T-helper 17 cell (primary cell): ENCODE measurements at regions not wholly inside any gene's neighbourhood (a gene's known extent, or its start where the extent isn't known, plus 50 kb on each side); places are given as distances from the start of the nearest gene placed in this dataset.
"Not testable (repeated sequence)": the region's sequence is repeated elsewhere in the genome, so short reads cannot be mapped to it uniquely, and the experiment has no call there.

ENCODE experiments used
- ATAC-seq: fragments of 150-1000 bp; cut with Tn5 transposase; 2 replicates; pipeline ENCODE4 v1.10.0; 2021; ENCODE audit warnings: mild to moderate bottlenecking, moderate library complexity
- DNase-seq, 3 donors: peaks; one replicate each; pipeline versions ENCODE4 v3.0.0 to v3.0.0-alpha.2; 2020 to 2021
- H3K9me3 ChIP-seq: one replicate; pipeline ENCODE4 v1.7.0; 2013; ENCODE audit warnings: low read length, mild to moderate bottlenecking; ENCODE audit not compliant: control insufficient read depth, poor library complexity, severe bottlenecking
- H3K27ac Mint-ChIP-seq: one replicate; pipeline ENCODE4 v1.8.0; 2022; ENCODE audit warnings: mild to moderate bottlenecking, moderate library complexity, mixed read lengths
- H3K27me3 Mint-ChIP-seq: one replicate; pipeline ENCODE4 v1.8.0; 2022; ENCODE audit warnings: mixed read lengths
- H3K36me3 Mint-ChIP-seq: one replicate; pipeline ENCODE4 v1.8.0; 2022; ENCODE audit warnings: low read depth, mixed read lengths
- H3K4me1 Mint-ChIP-seq: one replicate; pipeline ENCODE4 v1.8.0; 2022; ENCODE audit warnings: mild to moderate bottlenecking, mixed read lengths
- H3K4me3 Mint-ChIP-seq: one replicate; pipeline ENCODE4 v1.8.0; 2022; ENCODE audit warnings: mild to moderate bottlenecking, moderate library complexity, mixed read lengths

DNA sequence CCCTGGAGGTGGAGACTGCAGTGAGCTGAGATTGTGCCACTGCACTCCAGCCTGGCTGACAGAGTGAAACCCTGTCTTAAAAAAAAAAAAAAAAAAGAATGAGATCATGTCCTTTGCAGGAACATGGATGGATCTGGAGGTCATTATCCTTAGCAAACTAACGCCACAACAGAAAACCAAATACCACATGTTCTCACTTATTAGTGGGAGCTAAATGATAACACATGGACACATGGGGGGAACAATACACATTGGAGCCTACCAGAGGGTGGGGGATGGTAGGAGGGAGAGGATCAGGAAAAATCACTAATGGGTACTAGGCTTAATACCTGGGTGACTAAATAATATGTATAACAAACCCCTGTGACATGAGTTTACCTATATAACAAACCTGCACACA lies 108.0 kb upstream of the FHL2 start:
- not testable (repeated sequence) for H3K36me3 Mint-ChIP-seq, DNase-seq, H3K4me3 Mint-ChIP-seq, H3K9me3 ChIP-seq, H3K4me1 Mint-ChIP-seq, H3K27ac Mint-ChIP-seq, ATAC-seq
- peaks cover 27% of the 10 kb centered on the region for H3K27me3 Mint-ChIP-seq

DNA sequence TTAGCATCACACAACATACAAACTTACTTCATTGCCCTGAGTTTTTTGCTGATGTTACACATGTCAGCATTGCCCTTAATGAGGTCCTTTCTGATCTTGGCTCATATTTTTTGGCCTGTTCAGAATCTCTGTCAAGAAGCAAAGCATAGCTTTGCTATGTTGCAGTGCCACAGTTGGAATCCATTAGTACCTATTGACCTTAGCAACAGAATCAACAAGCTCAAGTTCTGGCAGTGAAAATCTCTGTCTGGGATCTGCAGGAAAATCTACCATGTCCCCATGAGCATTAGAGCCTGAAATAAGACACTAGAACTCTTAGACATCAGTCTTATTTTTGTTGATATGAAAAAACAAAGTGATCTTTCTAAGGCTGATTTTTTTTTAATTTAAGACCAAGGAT lies 105.6 kb upstream of the FHL2 start:
- H3K27me3 Mint-ChIP-seq, result peaks cover 22% of the 10 kb centered on the region
- peaks cover 2% of the 10 kb centered on the region for H3K36me3 Mint-ChIP-seq

DNA sequence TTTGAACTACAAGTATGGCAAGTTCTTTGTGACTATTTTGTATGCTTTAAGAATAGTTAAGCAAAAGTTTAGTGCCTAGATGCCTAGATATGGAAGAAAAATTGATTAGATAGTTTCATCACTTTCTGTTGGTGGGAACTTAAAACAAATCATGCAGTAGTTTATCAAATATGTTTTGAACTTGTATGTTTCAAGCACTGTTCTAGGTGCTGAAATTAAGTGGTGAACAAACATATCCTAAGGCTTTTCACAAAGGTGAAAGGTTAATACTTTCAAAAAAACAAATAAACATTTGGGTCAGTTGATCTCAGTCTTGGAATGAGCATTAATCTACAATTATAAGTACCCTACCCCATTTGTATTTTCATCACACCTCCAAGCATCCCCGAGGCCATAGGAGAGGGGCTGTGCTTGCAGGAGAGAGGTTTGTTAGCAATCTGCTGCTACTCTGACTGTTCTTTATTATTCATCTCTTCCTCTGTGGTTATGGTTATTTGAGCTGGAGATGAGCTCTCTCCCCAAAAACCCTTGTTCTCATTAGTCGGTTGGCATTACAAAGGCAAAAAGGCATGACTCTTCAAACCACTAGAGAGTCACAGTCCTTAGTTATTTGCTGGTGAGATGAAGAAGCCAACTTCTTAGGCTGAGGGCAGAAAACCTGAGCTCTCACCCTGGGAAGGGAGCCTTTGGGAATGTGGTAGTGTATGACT lies 103.9 kb upstream of the FHL2 start:
- H3K36me3 Mint-ChIP-seq, result peaks cover 2% of the 10 kb centered on the region
- no peaks in the 10 kb centered on the region for H3K9me3 ChIP-seq
- no peak overlapping the region for H3K27ac Mint-ChIP-seq
- ATAC-seq, result no peak
- DNase-seq, result no peak
- no peak overlapping the region for H3K4me3 Mint-ChIP-seq
- no peaks in the 10 kb centered on the region for H3K4me1 Mint-ChIP-seq
- H3K27me3 Mint-ChIP-seq, result peaks cover 38% of the 10 kb centered on the region

More for the DNA sequence above, 105.6 kb upstream of the FHL2 start:
- H3K4me1 Mint-ChIP-seq, result no peaks in the 10 kb centered on the region
- DNase-seq (no peak), ATAC-seq (no peak)
- H3K27ac Mint-ChIP-seq, result no peak overlapping the region
- no peaks in the 10 kb centered on the region for H3K9me3 ChIP-seq
- no peak overlapping the region for H3K4me3 Mint-ChIP-seq

DNA sequence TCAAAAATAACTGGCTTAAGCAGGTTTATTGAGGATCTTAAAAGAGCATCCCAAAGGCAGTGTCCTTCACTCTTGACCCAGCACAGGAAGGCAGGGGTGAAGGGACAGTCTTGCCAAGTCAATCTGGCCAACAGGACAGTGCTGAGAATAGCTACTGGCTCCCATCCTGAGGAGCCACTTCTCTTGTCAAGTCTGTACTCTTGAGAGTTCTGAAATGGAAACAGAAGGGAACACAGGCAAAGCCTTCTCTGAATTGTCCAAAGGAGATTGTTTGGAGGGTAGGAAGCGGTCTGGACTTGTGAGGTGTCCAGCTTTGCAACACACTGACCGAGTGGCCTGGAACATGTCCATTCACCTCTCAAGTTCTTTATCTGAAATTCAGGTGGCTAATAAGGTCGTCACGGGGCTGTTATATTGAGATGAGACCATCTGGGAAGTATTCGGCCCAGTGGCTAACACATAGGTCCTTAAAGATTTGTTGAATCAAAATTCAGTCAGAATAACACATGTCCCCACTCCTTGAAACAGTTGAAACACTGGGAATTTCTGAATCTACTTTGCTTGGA lies 99.5 kb upstream of the FHL2 start:
- Mint-ChIP-seq H3K4me1 (no peaks in the 10 kb centered on the region), H3K27me3 (peaks cover 40% of the 10 kb centered on the region), H3K27ac (no peak overlapping the region), H3K4me3 (no peak overlapping the region), H3K36me3 (no peaks in the 10 kb centered on the region)
- ATAC-seq (no peak), DNase-seq (no peak)
- H3K9me3 ChIP-seq, result no peaks in the 10 kb centered on the region

DNA sequence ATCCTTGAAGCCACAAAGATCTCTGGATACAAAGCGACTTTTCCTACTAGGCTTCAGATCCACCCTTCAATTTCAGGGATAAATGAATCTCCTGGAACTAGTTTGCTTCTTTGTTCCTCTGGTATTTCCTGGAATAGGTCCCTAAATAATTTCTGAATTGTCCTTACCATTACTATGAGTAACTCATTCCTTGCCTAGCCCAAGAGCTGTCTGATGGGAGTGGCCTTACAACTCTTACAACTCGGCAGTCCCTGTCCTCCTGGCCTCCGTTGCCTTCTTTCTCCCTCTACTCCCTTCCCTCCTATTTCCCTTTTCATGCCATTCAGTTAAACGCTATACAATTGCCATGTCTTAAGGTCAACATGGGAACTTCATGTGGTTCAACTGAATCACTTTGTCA lies 98.2 kb upstream of the FHL2 start:
- no peak overlapping the region for H3K27ac Mint-ChIP-seq
- ATAC-seq (no peak), DNase-seq (no peak)
- H3K4me3 Mint-ChIP-seq, result no peak overlapping the region
- no peaks in the 10 kb centered on the region for H3K9me3 ChIP-seq
- peaks cover 32% of the 10 kb centered on the region for H3K27me3 Mint-ChIP-seq
- H3K36me3 Mint-ChIP-seq, result no peaks in the 10 kb centered on the region
- H3K4me1 Mint-ChIP-seq, result no peaks in the 10 kb centered on the region

DNA sequence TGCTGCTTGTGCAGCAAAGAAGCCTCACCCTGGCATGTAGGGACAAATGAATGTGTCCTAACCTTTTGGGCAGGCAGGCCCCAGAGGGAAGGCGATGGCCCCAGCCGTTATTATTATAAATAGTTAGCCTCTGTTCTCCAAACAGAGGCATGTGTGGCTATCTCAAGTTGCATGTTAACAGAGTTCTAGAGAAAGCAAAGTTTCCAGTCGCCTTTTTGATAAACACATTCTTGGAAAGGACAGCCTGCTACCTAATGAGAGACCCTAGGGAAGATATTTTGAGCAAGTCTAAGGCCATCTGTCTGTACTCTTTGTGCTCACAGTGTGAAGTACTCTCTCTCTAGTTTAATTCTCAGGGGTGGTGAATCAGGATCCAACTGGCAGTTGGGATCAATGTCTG lies 97.4 kb upstream of the FHL2 start:
- no peak overlapping the region for H3K4me3 Mint-ChIP-seq
- no peaks in the 10 kb centered on the region for H3K4me1 Mint-ChIP-seq
- DNase-seq (no peak), ATAC-seq (no peak)
- no peaks in the 10 kb centered on the region for H3K36me3 Mint-ChIP-seq
- no peaks in the 10 kb centered on the region for H3K9me3 ChIP-seq
- H3K27ac Mint-ChIP-seq, result no peak overlapping the region
- H3K27me3 Mint-ChIP-seq, result peaks cover 32% of the 10 kb centered on the region

DNA sequence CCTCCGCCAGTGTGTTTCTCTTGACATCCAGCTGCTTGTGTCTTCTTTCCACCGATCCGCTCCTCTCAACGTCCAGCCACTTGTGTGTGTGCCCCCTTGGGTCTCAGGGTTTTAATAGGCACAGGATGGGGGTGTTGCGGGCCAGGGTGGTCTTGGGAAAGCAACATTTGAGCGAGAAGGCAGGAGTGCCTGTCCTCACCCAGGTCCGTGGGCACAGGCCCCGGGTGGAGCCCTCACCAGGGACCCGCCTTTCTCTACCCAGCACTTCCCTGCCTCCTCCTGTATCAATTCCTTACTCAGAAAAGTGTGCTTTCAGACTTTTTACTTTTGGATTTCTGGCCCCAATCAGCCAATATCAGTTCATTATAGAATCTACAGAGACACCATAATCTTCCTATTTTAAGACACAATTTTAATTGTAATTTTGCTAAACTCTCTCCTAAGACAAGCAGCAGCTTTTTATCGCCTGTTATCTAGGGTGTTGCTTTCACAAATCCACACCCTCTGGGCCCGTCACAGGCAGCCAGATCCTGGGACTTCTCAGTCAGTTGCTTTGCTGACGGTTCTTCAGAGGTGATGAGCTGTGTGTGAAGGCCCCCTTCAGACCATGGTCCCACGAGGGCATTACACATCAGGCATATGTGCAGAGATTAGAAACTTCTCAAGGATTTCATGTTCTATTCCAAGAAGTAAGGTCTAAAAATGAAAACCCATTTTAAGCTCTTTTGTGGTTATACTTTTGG lies 96.0 kb upstream of the FHL2 start:
- no peaks in the 10 kb centered on the region for H3K4me1 Mint-ChIP-seq
- no peak overlapping the region for H3K27ac Mint-ChIP-seq
- DNase-seq (no peak), ATAC-seq (no peak)
- H3K36me3 Mint-ChIP-seq, result no peaks in the 10 kb centered on the region
- no peaks in the 10 kb centered on the region for H3K9me3 ChIP-seq
- peaks cover 32% of the 10 kb centered on the region for H3K27me3 Mint-ChIP-seq
- no peak overlapping the region for H3K4me3 Mint-ChIP-seq

DNA sequence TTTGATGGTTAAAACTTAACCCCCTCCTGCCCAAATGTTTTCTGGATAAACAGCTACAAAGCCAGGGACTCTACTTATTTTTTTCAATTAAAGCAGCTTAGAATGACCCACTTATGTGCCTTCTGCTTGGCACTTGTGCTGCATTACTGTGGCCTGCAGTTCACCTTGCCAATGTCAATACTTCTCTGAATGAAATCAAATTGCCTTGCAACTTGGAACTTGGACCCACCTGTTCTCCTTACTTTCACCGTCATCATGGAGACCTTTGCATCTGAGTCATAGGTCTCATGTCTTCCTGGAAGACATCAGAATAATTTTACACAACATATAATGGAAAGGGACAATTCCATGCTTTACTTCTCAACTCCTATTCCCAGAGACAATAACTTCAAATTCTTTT lies 92.1 kb upstream of the FHL2 start:
- Mint-ChIP-seq H3K4me3 (no peak overlapping the region), H3K36me3 (no peaks in the 10 kb centered on the region), H3K27me3 (no peaks in the 10 kb centered on the region), H3K27ac (no peak overlapping the region), H3K4me1 (no peaks in the 10 kb centered on the region)
- DNase-seq (no peak), ATAC-seq (no peak)
- H3K9me3 ChIP-seq, result no peaks in the 10 kb centered on the region

DNA sequence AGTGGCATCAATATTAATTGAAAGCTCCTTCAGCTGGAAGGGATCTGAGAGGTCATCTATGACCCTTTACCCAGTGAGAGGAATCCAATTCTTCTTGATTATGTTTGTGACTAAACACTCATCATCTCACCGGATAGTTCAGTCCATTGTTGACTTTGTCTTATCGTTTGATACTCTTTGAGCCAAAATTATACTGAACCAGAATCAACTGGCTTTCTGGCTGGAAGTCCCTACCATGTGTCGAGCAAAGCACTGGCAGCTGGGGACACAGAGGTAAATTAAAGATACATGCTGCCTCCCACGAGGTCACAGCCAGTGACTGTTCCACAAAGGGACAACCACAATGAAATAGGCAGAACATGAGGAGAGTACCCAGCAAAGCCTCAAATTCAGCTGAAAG lies 91.4 kb upstream of the FHL2 start:
- H3K9me3 ChIP-seq, result no peaks in the 10 kb centered on the region
- ATAC-seq (no peak), DNase-seq (no peak)
- Mint-ChIP-seq H3K4me1 (no peaks in the 10 kb centered on the region), H3K36me3 (no peaks in the 10 kb centered on the region), H3K27me3 (no peaks in the 10 kb centered on the region), H3K27ac (no peak overlapping the region), H3K4me3 (no peak overlapping the region)

DNA sequence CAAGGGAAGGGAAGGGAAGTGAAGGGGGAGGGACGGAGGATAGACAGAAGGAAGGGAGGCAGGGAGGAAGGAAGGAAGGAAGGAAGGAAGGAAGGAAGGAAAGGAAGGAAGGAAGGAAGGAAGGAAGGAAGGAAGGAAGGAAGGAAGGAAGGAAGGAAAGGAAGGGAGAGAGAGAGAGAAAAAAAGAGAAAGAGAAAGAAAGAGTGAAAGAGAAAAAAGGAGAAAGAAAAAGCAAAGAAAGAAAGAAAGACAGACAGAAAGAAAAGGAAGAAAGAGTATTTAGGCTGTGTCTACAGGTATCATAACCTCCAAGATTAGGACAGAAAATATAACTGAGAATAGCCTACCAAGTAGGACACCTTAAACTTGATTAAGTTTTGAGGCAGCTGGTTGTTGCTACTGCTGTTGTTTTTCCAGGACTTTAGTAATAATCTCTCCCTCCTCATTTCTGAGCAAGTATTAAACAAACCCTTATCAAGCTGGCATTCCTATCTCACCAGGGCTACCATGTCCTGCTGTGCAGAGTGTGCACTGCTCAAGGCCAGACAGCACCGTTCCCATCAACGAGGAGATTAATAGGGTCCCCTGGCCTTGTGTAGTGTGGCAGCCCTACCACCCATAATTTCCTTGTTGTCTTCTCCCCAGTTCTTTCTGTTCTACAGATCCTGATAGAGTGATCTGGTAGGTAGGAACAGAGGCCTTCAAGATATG lies 90.5 kb upstream of the FHL2 start:
- no peaks in the 10 kb centered on the region for H3K9me3 ChIP-seq
- DNase-seq, result no peak
- no peaks in the 10 kb centered on the region for H3K4me1 Mint-ChIP-seq
- H3K27ac Mint-ChIP-seq, result no peak overlapping the region
- no peak overlapping the region for H3K4me3 Mint-ChIP-seq
- no peaks in the 10 kb centered on the region for H3K27me3 Mint-ChIP-seq
- no peak for ATAC-seq
- no peaks in the 10 kb centered on the region for H3K36me3 Mint-ChIP-seq

DNA sequence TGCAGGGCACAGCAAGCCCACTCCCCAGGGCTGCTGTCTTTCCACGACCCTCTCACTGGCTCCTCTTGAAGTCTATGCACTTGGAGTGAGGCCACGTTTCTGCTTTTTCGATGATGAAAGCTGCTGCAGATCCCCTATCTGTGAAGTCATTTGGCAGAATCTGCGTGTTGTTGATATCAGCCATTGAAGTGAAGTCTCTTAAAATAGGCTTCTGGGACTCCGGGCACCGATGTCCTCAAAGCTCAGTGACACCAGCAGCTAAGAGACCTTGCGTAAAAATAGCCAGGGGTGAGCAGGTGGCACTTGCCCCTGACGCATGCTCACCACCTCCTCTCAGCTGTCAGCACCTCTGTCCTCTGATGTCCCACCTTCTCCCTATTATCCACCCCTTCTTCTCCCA lies 89.4 kb upstream of the FHL2 start:
- no peak for ATAC-seq
- H3K9me3 ChIP-seq, result no peaks in the 10 kb centered on the region
- DNase-seq, result no peak
- Mint-ChIP-seq H3K36me3 (no peaks in the 10 kb centered on the region), H3K27me3 (no peaks in the 10 kb centered on the region), H3K4me3 (no peak overlapping the region), H3K27ac (no peak overlapping the region), H3K4me1 (no peaks in the 10 kb centered on the region)

DNA sequence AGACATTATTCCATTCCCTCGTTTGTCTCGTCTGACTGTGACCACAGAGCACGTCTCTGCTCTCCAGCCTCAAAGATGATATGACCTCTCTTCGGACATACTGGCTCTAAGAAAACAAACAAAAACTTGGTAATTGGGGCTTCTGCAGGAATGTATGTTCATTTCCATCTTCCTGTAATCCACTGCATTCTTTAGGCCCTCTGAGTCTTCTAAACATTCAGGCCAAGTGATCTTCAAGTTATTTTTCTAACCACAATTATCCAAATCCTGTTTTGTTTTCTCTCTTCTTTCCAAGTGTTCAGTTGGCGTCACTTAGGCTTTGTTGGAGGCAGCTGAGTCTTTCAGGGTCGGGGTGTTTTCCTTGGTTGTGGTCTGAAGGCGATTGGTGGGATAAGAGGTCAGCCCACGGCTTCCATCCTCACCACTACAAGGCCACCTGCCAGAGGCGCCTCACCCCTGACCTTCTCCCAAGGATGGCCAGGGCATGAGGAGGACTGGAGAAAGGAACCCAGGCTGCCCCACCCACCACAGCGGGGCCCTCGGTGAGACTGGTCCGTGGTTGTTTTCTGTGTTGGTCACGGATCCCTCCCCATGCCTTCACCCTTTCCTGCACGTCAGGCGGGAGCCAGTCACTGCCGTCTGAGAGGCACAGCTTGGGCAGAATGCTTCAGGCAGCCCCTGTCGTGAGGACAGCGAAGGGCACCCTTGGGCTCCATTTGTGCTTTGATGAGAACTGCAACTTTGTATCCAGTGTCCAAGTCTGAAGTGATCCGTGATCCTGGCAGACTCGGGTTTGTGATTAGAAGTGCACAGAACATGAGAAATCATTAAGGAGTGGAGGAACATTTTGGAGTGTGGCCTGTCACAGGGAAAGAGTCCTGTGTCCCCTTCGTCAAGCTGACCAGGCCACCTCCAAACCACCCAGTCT lies 88.6 kb upstream of the FHL2 start:
- H3K4me1 Mint-ChIP-seq, result no peaks in the 10 kb centered on the region
- H3K36me3 Mint-ChIP-seq, result no peaks in the 10 kb centered on the region
- H3K9me3 ChIP-seq, result no peaks in the 10 kb centered on the region
- no peak overlapping the region for H3K27ac Mint-ChIP-seq
- no peak for DNase-seq
- no peaks in the 10 kb centered on the region for H3K27me3 Mint-ChIP-seq
- H3K4me3 Mint-ChIP-seq, result no peak overlapping the region
- no peak for ATAC-seq

DNA sequence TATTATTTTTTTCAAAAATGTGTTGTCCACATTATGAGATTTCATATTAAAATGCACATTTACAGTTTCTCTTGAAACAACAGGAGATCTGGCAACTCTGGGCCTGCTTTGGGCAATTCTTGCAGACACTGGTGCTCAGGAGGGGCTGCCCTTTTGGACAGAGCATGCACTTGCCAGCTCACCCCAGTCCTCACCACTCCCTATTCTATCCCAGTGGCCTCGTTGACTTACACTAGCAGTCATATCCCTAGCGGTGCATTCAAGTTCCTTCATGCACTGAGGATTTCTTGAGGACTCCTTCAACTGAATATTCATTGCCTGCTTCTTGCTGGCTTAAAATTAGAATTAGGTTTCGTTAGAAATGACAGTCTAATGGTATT lies 87.9 kb upstream of the FHL2 start:
- Mint-ChIP-seq H3K4me1 (no peaks in the 10 kb centered on the region), H3K4me3 (no peak overlapping the region), H3K27me3 (no peaks in the 10 kb centered on the region), H3K27ac (no peak overlapping the region), H3K36me3 (no peaks in the 10 kb centered on the region)
- ATAC-seq (no peak), DNase-seq (no peak)
- no peaks in the 10 kb centered on the region for H3K9me3 ChIP-seq
